ENCODE measurements at regions not wholly inside any gene's neighbourhood (a gene's known extent, or its start where the extent isn't known, plus 50 kb on each side); places are given as distances from the start of the nearest gene placed in this dataset.

DNA sequence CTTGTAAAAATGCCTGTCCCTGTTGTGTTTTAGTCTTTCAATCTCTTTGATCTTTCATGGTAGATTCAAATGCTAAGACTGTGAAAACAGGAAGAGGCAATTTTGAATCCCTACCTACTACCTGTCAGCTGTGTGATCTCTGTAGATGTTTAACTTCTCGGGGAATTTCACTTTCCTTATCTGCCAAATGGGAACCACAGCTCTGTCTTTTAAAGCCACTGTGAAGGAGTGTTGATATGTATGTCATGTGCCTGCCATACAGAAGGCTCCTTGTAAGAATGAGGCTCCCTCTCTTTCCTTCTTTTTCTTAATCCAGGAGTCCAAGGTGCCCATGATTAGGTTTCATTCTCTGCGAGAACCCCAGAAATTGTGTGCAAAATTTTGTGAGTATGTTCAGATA, 139.6 kb upstream of the ADAMTS9 start:
- H3K36me3 ChIP-seq (ENCODE audit: control insufficient read depth, insufficient read depth, low read length), result no peaks in the 10 kb centered on the region
- no peaks in the 10 kb centered on the region for H3K27me3 ChIP-seq (ENCODE audit: control insufficient read depth, insufficient read depth, low read length)
- WGBS (ENCODE audit: insufficient coverage), result no CpG with 5 or more reads among the region's 2 CpGs

DNA sequence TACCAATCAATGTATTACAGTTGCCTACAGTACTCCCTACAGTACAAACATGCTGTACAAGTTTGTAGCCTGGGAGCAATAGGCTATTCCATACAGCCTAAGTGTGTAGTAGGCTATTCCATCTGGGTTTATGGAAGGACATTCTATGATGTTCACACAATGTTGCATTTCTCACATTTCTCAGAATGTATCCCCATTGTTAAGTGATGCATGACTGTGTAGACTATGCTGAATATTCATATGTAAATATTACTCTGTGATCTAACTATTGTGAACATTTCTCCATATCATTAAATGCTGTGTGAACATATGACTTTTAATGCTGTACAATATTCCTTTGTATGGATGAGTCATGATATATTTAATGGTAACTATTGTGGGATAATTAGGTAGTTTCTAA, 139.2 kb upstream of the ADAMTS9 start:
- Histone ChIP-seq H3K4me1 (ENCODE audit: control insufficient read depth, insufficient read depth, low read length) (peaks cover under 1% of the 10 kb centered on the region), H3K27ac (ENCODE audit: low read depth, low read length) (no peak overlapping the region), H3K27me3 (ENCODE audit: control insufficient read depth, insufficient read depth, low read length) (no peaks in the 10 kb centered on the region), H3K36me3 (ENCODE audit: control insufficient read depth, insufficient read depth, low read length) (no peaks in the 10 kb centered on the region), H3K4me3 (ENCODE audit: low read depth, low read length) (no peak overlapping the region), H3K9me3 (ENCODE audit: control insufficient read depth, insufficient read depth, low read length) (no peaks in the 10 kb centered on the region)
- no peak for DNase-seq (ENCODE audit: low read depth in 4 of 6, low spot score in 6 of 6)

More for the DNA sequence above, 139.6 kb upstream of the ADAMTS9 start:
- H3K4me1 ChIP-seq (ENCODE audit: control insufficient read depth, insufficient read depth, low read length), result peaks cover 3% of the 10 kb centered on the region
- H3K4me3 ChIP-seq (ENCODE audit: low read depth, low read length), result no peak overlapping the region
- H3K27ac ChIP-seq (ENCODE audit: low read depth, low read length), result no peak overlapping the region
- DNase-seq (ENCODE audit: low read depth in 4 of 6, low spot score in 6 of 6), result no peak
- H3K9me3 ChIP-seq (ENCODE audit: control insufficient read depth, insufficient read depth, low read length), result no peaks in the 10 kb centered on the region

DNA sequence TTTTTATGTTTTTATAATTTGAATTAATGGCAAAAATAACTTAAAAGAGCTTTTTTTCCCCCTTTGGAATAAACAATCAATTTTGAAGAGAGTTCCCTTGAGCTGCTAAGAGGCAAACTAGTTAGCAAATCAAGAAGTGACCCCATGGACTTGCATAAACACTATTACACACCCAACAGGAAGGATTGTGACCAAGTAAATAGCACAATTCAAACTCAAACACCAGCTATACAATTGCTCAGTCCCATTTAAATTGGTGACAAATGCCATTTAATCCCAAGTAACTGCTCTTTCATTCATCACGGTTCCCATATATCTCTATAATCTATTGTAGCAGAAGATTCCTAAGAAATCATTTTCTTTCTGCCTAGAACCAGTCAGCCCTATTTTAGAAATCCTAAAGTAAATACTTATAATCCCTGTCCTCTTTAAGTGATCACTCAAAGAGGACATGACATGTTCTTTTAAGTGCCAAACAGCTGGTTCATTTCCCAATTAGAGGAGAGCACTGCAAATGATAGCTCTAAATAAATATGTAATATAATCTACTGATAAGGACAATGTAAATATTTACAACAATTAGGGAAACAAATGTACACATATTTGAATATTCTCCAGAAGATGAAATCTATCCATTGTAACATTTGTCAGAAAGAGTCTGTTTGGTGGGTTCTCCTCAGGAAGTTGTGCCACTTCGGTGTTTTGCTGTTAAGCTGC, 137.8 kb upstream of the ADAMTS9 start:
- no peaks in the 10 kb centered on the region for H3K36me3 ChIP-seq (ENCODE audit: control insufficient read depth, insufficient read depth, low read length)
- no peak overlapping the region for H3K4me3 ChIP-seq (ENCODE audit: low read depth, low read length)
- WGBS (ENCODE audit: insufficient coverage), result no CpG with 5 or more reads among the region's 2 CpGs
- H3K4me1 ChIP-seq (ENCODE audit: control insufficient read depth, insufficient read depth, low read length), result no peaks in the 10 kb centered on the region
- DNase-seq (ENCODE audit: low read depth in 4 of 6, low spot score in 6 of 6), result no peak
- H3K27ac ChIP-seq (ENCODE audit: low read depth, low read length), result no peak overlapping the region
- H3K27me3 ChIP-seq (ENCODE audit: control insufficient read depth, insufficient read depth, low read length), result no peaks in the 10 kb centered on the region
- H3K9me3 ChIP-seq (ENCODE audit: control insufficient read depth, insufficient read depth, low read length), result no peaks in the 10 kb centered on the region

DNA sequence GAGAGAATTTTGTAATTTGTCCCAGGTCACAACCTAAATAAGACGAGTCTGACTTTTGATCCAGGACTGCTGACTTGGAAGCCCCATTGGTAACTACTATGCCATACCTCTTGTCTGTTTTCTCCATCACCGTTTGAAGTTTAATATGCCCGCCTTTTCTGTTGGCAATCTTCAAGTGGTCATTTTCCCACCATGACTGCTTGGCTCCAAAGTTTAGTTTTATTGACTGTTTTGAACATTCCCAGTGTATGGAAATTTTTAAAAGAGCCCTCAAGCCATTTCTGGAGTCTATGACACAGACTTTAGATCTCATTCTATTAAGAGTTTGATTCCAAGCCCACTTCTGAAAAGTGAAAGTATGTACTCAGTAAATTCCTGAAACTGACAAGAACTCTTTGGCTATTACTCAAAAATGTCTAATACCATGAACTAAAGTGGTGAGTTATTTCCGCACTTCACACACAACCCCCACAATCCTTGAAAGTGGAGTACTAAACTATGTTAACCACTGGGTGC, 136.7 kb upstream of the ADAMTS9 start:
- H3K9me3 ChIP-seq (ENCODE audit: control insufficient read depth, insufficient read depth, low read length), result no peaks in the 10 kb centered on the region

DNA sequence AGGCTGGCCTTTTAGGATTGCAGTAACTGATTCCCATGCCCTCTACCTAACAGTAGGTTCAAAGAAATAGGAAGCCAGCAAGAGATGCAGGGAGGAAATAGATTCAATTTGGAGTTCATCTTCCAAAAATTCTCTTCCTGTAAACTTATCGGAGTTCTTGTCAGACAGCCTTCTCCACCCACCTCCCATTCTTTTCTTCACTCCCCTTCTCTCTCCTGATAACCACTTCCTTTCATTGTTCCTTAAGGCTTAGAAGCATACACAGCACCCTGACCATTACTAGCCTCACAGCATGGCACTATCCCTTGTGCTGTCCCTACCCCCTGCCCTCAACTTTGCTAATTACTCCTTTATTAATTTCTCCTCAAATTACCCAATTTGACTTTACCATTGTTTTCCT, 130.4 kb upstream of the ADAMTS9 start:
- 85% methylated on average over 1 of the region's 1 CpG for WGBS (ENCODE audit: insufficient coverage)
- Histone ChIP-seq H3K9me3 (ENCODE audit: control insufficient read depth, insufficient read depth, low read length) (no peaks in the 10 kb centered on the region), H3K27me3 (ENCODE audit: control insufficient read depth, insufficient read depth, low read length) (no peaks in the 10 kb centered on the region), H3K27ac (ENCODE audit: low read depth, low read length) (no peak overlapping the region), H3K36me3 (ENCODE audit: control insufficient read depth, insufficient read depth, low read length) (no peaks in the 10 kb centered on the region), H3K4me1 (ENCODE audit: control insufficient read depth, insufficient read depth, low read length) (peaks cover 4% of the 10 kb centered on the region), H3K4me3 (ENCODE audit: low read depth, low read length) (no peak overlapping the region)
- DNase-seq (ENCODE audit: low read depth in 4 of 6, low spot score in 6 of 6), result no peak

More for the DNA sequence above, 136.7 kb upstream of the ADAMTS9 start:
- Histone ChIP-seq H3K36me3 (ENCODE audit: control insufficient read depth, insufficient read depth, low read length) (no peaks in the 10 kb centered on the region), H3K27ac (ENCODE audit: low read depth, low read length) (no peak overlapping the region), H3K4me3 (ENCODE audit: low read depth, low read length) (no peak overlapping the region), H3K4me1 (ENCODE audit: control insufficient read depth, insufficient read depth, low read length) (no peaks in the 10 kb centered on the region), H3K27me3 (ENCODE audit: control insufficient read depth, insufficient read depth, low read length) (no peaks in the 10 kb centered on the region)
- 80% methylated on average over 1 of the region's 4 CpGs for WGBS (ENCODE audit: insufficient coverage)
- no peak for DNase-seq (ENCODE audit: low read depth in 4 of 6, low spot score in 6 of 6)

DNA sequence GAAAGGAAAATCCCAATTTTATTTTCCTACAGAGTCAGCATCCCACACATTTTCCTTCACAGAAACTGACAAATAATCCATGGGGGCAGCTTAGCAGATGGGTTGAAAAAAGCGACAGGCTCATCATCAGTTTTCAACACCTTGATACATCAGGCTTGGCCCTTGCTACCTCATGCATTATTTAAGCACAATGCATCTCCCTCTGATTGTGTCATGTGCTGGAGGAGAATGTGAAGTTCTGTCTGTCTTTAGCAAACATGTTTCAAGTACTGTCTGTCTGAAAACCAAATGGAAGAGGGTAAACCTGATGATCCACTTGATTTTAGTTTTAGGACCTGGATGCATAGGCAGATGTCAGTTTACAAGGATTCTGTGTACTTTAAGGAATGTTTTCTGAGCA, 128.6 kb upstream of the ADAMTS9 start:
- H3K4me1 ChIP-seq (ENCODE audit: control insufficient read depth, insufficient read depth, low read length), result peaks cover 4% of the 10 kb centered on the region
- H3K36me3 ChIP-seq (ENCODE audit: control insufficient read depth, insufficient read depth, low read length), result no peaks in the 10 kb centered on the region
- H3K4me3 ChIP-seq (ENCODE audit: low read depth, low read length), result no peak overlapping the region
- DNase-seq (ENCODE audit: low read depth in 4 of 6, low spot score in 6 of 6), result no peak
- H3K9me3 ChIP-seq (ENCODE audit: control insufficient read depth, insufficient read depth, low read length), result no peaks in the 10 kb centered on the region
- H3K27me3 ChIP-seq (ENCODE audit: control insufficient read depth, insufficient read depth, low read length), result no peaks in the 10 kb centered on the region
- no CpG with 5 or more reads among the region's 1 CpG for WGBS (ENCODE audit: insufficient coverage)
- peak overlapping the region; percentile 67 for H3K27ac ChIP-seq (ENCODE audit: low read depth, low read length)

DNA sequence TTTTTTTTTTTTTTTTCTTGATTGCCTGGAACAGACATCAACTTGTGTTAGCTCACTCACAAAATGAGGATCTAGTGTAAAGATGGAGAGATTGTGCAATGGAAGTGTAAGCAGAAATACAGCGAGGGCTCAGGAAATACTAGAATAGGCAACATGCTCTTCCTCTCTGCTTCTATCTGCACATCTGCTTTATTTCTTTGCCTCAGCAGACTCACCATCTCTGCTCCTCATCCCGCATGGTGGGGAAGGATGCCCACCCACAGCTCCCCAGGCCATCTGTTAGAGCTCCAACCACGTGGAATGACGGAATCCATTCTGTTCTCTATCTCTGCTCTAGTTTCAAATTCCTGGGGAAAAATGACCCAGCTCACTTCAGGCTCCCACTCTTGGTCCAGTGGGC, 128.0 kb upstream of the ADAMTS9 start:
- H3K27me3 ChIP-seq (ENCODE audit: control insufficient read depth, insufficient read depth, low read length), result no peaks in the 10 kb centered on the region
- peaks cover 4% of the 10 kb centered on the region for H3K4me1 ChIP-seq (ENCODE audit: control insufficient read depth, insufficient read depth, low read length)
- DNase-seq (ENCODE audit: low read depth in 4 of 6, low spot score in 6 of 6), result peak in 2 of 6 donors; percentile 29 to 52
- peak overlapping the region; percentile 67 for H3K27ac ChIP-seq (ENCODE audit: low read depth, low read length)
- H3K9me3 ChIP-seq (ENCODE audit: control insufficient read depth, insufficient read depth, low read length), result no peaks in the 10 kb centered on the region
- no peaks in the 10 kb centered on the region for H3K36me3 ChIP-seq (ENCODE audit: control insufficient read depth, insufficient read depth, low read length)
- H3K4me3 ChIP-seq (ENCODE audit: low read depth, low read length), result no peak overlapping the region
- WGBS (ENCODE audit: insufficient coverage), result 47% methylated on average over 3 of the region's 4 CpGs

DNA sequence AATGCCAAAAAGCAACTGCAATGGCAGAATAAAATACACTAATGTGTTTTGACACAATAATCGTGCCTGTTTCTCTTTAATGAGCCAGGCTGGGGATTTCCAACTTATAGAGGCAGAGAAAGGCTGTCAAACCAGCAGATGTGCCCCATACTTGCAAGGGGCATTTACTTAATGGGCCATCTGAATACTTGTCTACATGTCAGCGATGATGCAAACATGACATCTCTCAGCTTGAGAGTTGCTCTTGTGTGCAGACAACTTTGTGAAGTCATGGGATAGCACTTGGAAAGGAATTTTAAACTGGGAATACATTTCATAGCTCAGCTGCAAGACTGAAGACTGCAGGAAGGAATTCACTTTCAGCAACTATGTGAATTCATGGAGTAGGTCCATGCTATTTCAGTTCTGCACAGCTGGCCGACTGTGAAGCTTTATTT, 127.4 kb upstream of the ADAMTS9 start:
- WGBS (ENCODE audit: insufficient coverage), result 83% methylated on average over 1 of the region's 3 CpGs
- Histone ChIP-seq H3K9me3 (ENCODE audit: control insufficient read depth, insufficient read depth, low read length) (no peaks in the 10 kb centered on the region), H3K4me3 (ENCODE audit: low read depth, low read length) (no peak overlapping the region), H3K36me3 (ENCODE audit: control insufficient read depth, insufficient read depth, low read length) (no peaks in the 10 kb centered on the region), H3K27me3 (ENCODE audit: control insufficient read depth, insufficient read depth, low read length) (no peaks in the 10 kb centered on the region), H3K4me1 (ENCODE audit: control insufficient read depth, insufficient read depth, low read length) (peaks cover 4% of the 10 kb centered on the region), H3K27ac (ENCODE audit: low read depth, low read length) (peak overlapping the region; percentile 67)
- peak in 2 of 6 donors; percentile 56 to 86 for DNase-seq (ENCODE audit: low read depth in 4 of 6, low spot score in 6 of 6)

DNA sequence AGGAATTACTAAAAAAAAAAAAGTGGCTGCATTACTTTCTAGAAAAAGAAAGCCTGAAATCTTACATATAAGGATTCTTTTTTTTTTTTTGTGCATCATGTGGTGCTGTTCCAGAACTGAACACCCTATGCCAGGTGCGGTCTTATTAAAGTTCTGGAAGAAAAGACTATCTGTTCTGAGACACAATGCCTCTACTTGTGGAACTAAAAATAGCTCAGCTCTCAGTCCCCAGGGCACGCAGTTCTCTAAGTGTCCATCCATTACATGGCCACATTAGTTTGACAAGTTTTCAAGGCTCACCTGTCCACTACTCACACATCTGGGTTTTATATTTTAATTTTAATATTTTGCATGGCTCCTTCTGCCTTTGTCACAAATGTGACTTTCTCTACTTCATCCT, 126.6 kb upstream of the ADAMTS9 start:
- H3K27ac ChIP-seq (ENCODE audit: low read depth, low read length), result no peak overlapping the region

DNA sequence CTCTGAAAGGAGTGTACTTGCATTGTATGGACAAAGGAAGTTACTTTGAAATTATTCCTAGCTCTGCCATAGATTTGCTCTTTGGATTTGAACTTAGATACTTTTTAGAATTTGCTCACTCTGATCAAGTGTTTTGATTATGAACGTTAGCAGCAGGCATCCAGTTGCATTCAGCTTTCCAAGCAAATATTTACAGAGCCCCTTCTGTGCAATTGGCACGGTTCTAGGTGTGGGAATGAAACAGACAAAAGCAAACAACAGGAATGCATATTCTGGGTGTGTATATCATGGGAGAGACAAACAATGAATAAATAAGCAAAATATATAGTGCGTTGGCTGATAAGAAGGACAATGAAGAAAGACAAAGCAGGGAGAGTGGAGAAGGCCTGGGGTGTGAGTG, 125.5 kb upstream of the ADAMTS9 start:
- no peaks in the 10 kb centered on the region for H3K9me3 ChIP-seq (ENCODE audit: control insufficient read depth, insufficient read depth, low read length)
- no peak overlapping the region for H3K4me3 ChIP-seq (ENCODE audit: low read depth, low read length)
- no peaks in the 10 kb centered on the region for H3K36me3 ChIP-seq (ENCODE audit: control insufficient read depth, insufficient read depth, low read length)
- H3K4me1 ChIP-seq (ENCODE audit: control insufficient read depth, insufficient read depth, low read length), result peaks cover 4% of the 10 kb centered on the region
- H3K27me3 ChIP-seq (ENCODE audit: control insufficient read depth, insufficient read depth, low read length), result no peaks in the 10 kb centered on the region
- 56% methylated on average over 2 of the region's 3 CpGs for WGBS (ENCODE audit: insufficient coverage)
- DNase-seq (ENCODE audit: low read depth in 4 of 6, low spot score in 6 of 6), result peak in 2 of 6 donors; percentile 44 to 86
- no peak overlapping the region for H3K27ac ChIP-seq (ENCODE audit: low read depth, low read length)

More for the DNA sequence above, 126.6 kb upstream of the ADAMTS9 start:
- no peaks in the 10 kb centered on the region for H3K36me3 ChIP-seq (ENCODE audit: control insufficient read depth, insufficient read depth, low read length)
- 33% methylated on average over 1 of the region's 2 CpGs for WGBS (ENCODE audit: insufficient coverage)
- H3K9me3 ChIP-seq (ENCODE audit: control insufficient read depth, insufficient read depth, low read length), result no peaks in the 10 kb centered on the region
- DNase-seq (ENCODE audit: low read depth in 4 of 6, low spot score in 6 of 6), result peak in 1 of 6 donors; percentile 33
- H3K27me3 ChIP-seq (ENCODE audit: control insufficient read depth, insufficient read depth, low read length), result no peaks in the 10 kb centered on the region
- H3K4me1 ChIP-seq (ENCODE audit: control insufficient read depth, insufficient read depth, low read length), result peaks cover 4% of the 10 kb centered on the region
- H3K4me3 ChIP-seq (ENCODE audit: low read depth, low read length), result no peak overlapping the region
